H9 (cell line): ENCODE measurements at regions not wholly inside any gene's neighbourhood (a gene's known extent, or its start where the extent isn't known, plus 50 kb on each side); places are given as distances from the start of the nearest gene placed in this dataset.

Experiments used
- DNase-seq: peaks from one replicate; pipeline ENCODE4 v3.0.0-alpha.2; 2017
- H2AFZ ChIP-seq: one replicate; pipeline ENCODE4 v1.6.1; 2013; ENCODE audit warnings: mild to moderate bottlenecking, low read length, control low read depth, moderate library complexity
- H2AK5ac ChIP-seq: 2 replicates; pipeline ENCODE4 v1.6.1; 2013; ENCODE audit warnings: low read length, control low read depth, mixed read lengths; ENCODE audit not compliant: insufficient read length
- H2BK120ac ChIP-seq: one replicate; pipeline ENCODE4 v1.6.1; 2013; ENCODE audit warnings: low read depth, mild to moderate bottlenecking, low read length, control low read depth, inconsistent platforms; ENCODE audit not compliant: poor library complexity, severe bottlenecking
- H2BK12ac ChIP-seq: 2 replicates; pipeline ENCODE4 v1.6.1; 2013; ENCODE audit warnings: low read length, control low read depth, mixed read lengths, low read depth; ENCODE audit not compliant: insufficient read length
- H2BK15ac ChIP-seq: 2 replicates; pipeline ENCODE4 v1.6.1; 2013; ENCODE audit warnings: low read depth, low read length, control low read depth
- H2BK20ac ChIP-seq: one replicate; pipeline ENCODE4 v1.6.1; 2013; ENCODE audit warnings: low read depth, mild to moderate bottlenecking, low read length, control low read depth, inconsistent platforms; ENCODE audit not compliant: poor library complexity, severe bottlenecking
- H2BK5ac ChIP-seq: 2 replicates; pipeline ENCODE4 v1.6.1; 2013; ENCODE audit warnings: low read length, control low read depth, mixed read lengths; ENCODE audit not compliant: insufficient read length
- H3K14ac ChIP-seq: 2 replicates; pipeline ENCODE4 v1.6.1; 2013; ENCODE audit warnings: low read length, control low read depth; ENCODE audit not compliant: insufficient read depth
- H3K18ac ChIP-seq: 2 replicates; pipeline ENCODE4 v1.6.1; 2013; ENCODE audit warnings: low read depth, mild to moderate bottlenecking, mixed read lengths, low read length, control low read depth; ENCODE audit not compliant: insufficient read length
- H3K23ac ChIP-seq: 2 replicates; pipeline ENCODE4 v1.6.1; 2013; ENCODE audit warnings: low read length, control low read depth, mixed read lengths, low read depth; ENCODE audit not compliant: insufficient read length
- H3K23me2 ChIP-seq: 2 replicates; pipeline ENCODE4 v1.6.1; 2013; ENCODE audit warnings: low read depth, mild to moderate bottlenecking, mixed read lengths, low read length, control low read depth; ENCODE audit not compliant: insufficient read length, poor library complexity, severe bottlenecking
- H3K27ac ChIP-seq: 2 replicates; pipeline ENCODE4 v1.5.1; 2013; ENCODE audit warnings: low read length, control low read depth, mixed read lengths, low read depth; ENCODE audit not compliant: insufficient read length
- H3K27me3 ChIP-seq: 2 replicates; pipeline ENCODE4 v1.6.1; 2013; ENCODE audit warnings: low read length, control low read depth, inconsistent platforms; ENCODE audit not compliant: insufficient read depth
- H3K4ac ChIP-seq: 2 replicates; pipeline ENCODE4 v1.6.1; 2013; ENCODE audit warnings: low read depth, mild to moderate bottlenecking, control low read depth, inconsistent platforms, low read length, moderate library complexity
- H3K4me1 ChIP-seq: 2 replicates; pipeline ENCODE4 v1.6.1; 2013; ENCODE audit warnings: low read length, control low read depth, inconsistent platforms; ENCODE audit not compliant: insufficient read depth
- H3K4me2 ChIP-seq: 2 replicates; pipeline ENCODE4 v1.6.1; 2013; ENCODE audit warnings: low read length, control low read depth, mixed read lengths; ENCODE audit not compliant: insufficient read length, insufficient read depth
- H3K56ac ChIP-seq: 2 replicates; pipeline ENCODE4 v1.6.1; 2013; ENCODE audit warnings: low read depth, mild to moderate bottlenecking, mixed read lengths, low read length, control low read depth; ENCODE audit not compliant: insufficient read length
- H3K79me1 ChIP-seq: 2 replicates; pipeline ENCODE4 v1.6.1; 2013; ENCODE audit warnings: low read depth, mild to moderate bottlenecking, moderate library complexity, low read length, control low read depth, inconsistent platforms; ENCODE audit not compliant: insufficient read depth, poor library complexity, severe bottlenecking
- H3K79me2 ChIP-seq: 2 replicates; pipeline ENCODE4 v1.6.1; 2013; ENCODE audit warnings: low read length, control low read depth, inconsistent platforms; ENCODE audit not compliant: insufficient read depth
- H3K9ac ChIP-seq: 2 replicates; pipeline ENCODE4 v1.6.1; 2013; ENCODE audit warnings: low read length, control low read depth, mixed read lengths; ENCODE audit not compliant: insufficient read length; ENCODE audit errors: extremely low read depth
- H3K9me3 ChIP-seq: one replicate; pipeline ENCODE4 v1.6.1; 2013; ENCODE audit warnings: low read depth, low read length, inconsistent platforms; ENCODE audit not compliant: control insufficient read depth
- H3T11ph ChIP-seq: one replicate; pipeline ENCODE4 v1.6.1; 2013; ENCODE audit warnings: mild to moderate bottlenecking, low read length, control low read depth, inconsistent platforms
- H4K20me1 ChIP-seq: one replicate; pipeline ENCODE4 v1.6.1; 2013; ENCODE audit not compliant: control insufficient read depth, insufficient read length, insufficient read depth
- H4K5ac ChIP-seq: 2 replicates; pipeline ENCODE4 v1.6.1; 2013; ENCODE audit warnings: low read depth, mild to moderate bottlenecking, mixed read lengths, low read length, control low read depth; ENCODE audit not compliant: insufficient read length
- H4K8ac ChIP-seq: replicated peaks from 2 replicates; pipeline ENCODE4 v1.6.1; 2013; ENCODE audit warnings: low read length, control low read depth, mixed read lengths, low read depth; ENCODE audit not compliant: insufficient read length
- H4K91ac ChIP-seq: 2 replicates; pipeline ENCODE4 v1.6.1; 2013; ENCODE audit warnings: low read depth, mild to moderate bottlenecking, moderate library complexity, mixed read lengths, low read length, control low read depth; ENCODE audit not compliant: insufficient read length
- H3K27ac Mint-ChIP-seq, 3 experiments: 2 replicates in 2 of 3; 3 replicates in 1 of 3; pipeline ENCODE4 v1.8.0; 2020 to 2021; ENCODE audit warnings: mixed read lengths in 3 of 3, mild to moderate bottlenecking in 1 of 3, moderate library complexity in 1 of 3
- H3K27me3 Mint-ChIP-seq: 2 replicates; pipeline ENCODE4 v1.8.0; 2021; ENCODE audit warnings: low read depth, mild to moderate bottlenecking, moderate library complexity, mixed read lengths
- H3K36me3 Mint-ChIP-seq, 3 experiments: 2 replicates in 2 of 3; 3 replicates in 1 of 3; pipeline ENCODE4 v1.8.0; 2020 to 2021; ENCODE audit warnings: low read depth in 3 of 3, mixed read lengths in 3 of 3; ENCODE audit not compliant: insufficient read depth in 1 of 3
- H3K4me1 Mint-ChIP-seq, 2 experiments: 2 replicates each; pipeline ENCODE4 v1.8.0; 2020; ENCODE audit warnings: mixed read lengths in 2 of 2
- H3K4me3 Mint-ChIP-seq, 2 experiments: 2 replicates in 1 of 2; 3 replicates in 1 of 2; pipeline ENCODE4 v1.8.0; 2020 to 2021; ENCODE audit warnings: mild to moderate bottlenecking in 2 of 2, mixed read lengths in 2 of 2, moderate library complexity in 1 of 2
- H3K9me3 Mint-ChIP-seq, 2 experiments: 2 replicates in 1 of 2; 3 replicates in 1 of 2; pipeline ENCODE4 v1.8.0; 2020; ENCODE audit warnings: mild to moderate bottlenecking in 2 of 2, mixed read lengths in 2 of 2, moderate library complexity in 1 of 2
- CTCF ChIP-seq: fragments of 200-600 bp; sonication (generic); conservative IDR thresholded peaks from 3 replicates; pipeline ENCODE4 v1.8.0; 2021; ENCODE audit warnings: antibody characterized with exemption, mild to moderate bottlenecking
- WGBS: extraction: QIAGEN DNeasy Blood & Tissue Kit; methylation state at CpG from one replicate; pipeline ENCODE4 v1.1.7; 2013; ENCODE audit warnings: missing lambda C conversion rate, low lambda C conversion rate, mixed read lengths; ENCODE audit not compliant: insufficient read length; ENCODE audit errors: extremely low coverage; 5-methylcytosine and 5-hydroxymethylcytosine counted together

- no peak overlapping the region for H3K23ac ChIP-seq
- H3T11ph ChIP-seq, result no peak overlapping the region
- H2BK15ac ChIP-seq, result no peak overlapping the region
- peaks cover 5% of the 10 kb centered on the region in 2 experiments for H3K4me1 Mint-ChIP-seq
- no peak overlapping the region for H2BK5ac ChIP-seq
- no peak overlapping the region for H3K4me2 ChIP-seq
- H3K9me3 ChIP-seq, result no peaks in the 10 kb centered on the region
- 0 out of 7 replicates have a peak overlapping the region, but pooled peaks of 1 of the 3 experiments have one; percentile 13 for H3K27ac Mint-ChIP-seq
- H3K27me3 ChIP-seq, result no peaks in the 10 kb centered on the region
- H2AFZ ChIP-seq, result no peak overlapping the region
- peaks cover 0 to 3% of the 10 kb centered on the region in 2 experiments; a peak in 1 of 5 replicates for H3K9me3 Mint-ChIP-seq
- no peaks in the 10 kb centered on the region for H3K23me2 ChIP-seq
- no peaks in the 10 kb centered on the region for H3K4me1 ChIP-seq
- no peaks in the 10 kb centered on the region for H3K36me3 Mint-ChIP-seq
- H4K5ac ChIP-seq, result no peak overlapping the region
- no peak overlapping the region for H4K8ac ChIP-seq
- H2BK120ac ChIP-seq, result no peak overlapping the region
- no peak overlapping the region for H3K27ac ChIP-seq
- no peak overlapping the region for H2BK12ac ChIP-seq
- H3K18ac ChIP-seq, result no peak overlapping the region
- no peak overlapping the region for H3K56ac ChIP-seq
- no CpG with 5 or more reads among the region's 1 CpG for WGBS
- TF ChIP-seq CTCF, result no peak
- no peaks in the 10 kb centered on the region for H3K79me2 ChIP-seq
- no peaks in the 10 kb centered on the region for H3K79me1 ChIP-seq
- H3K27me3 Mint-ChIP-seq, result no peaks in the 10 kb centered on the region
- no peak overlapping the region for H3K9ac ChIP-seq
- no peaks in the 10 kb centered on the region for H4K20me1 ChIP-seq
- no peak overlapping the region for H3K14ac ChIP-seq
- H2AK5ac ChIP-seq, result no peak overlapping the region
- H3K4ac ChIP-seq, result no peak overlapping the region
- H2BK20ac ChIP-seq, result no peak overlapping the region
- H3K4me3 Mint-ChIP-seq, result no peak overlapping the region
- DNase-seq, result peak; percentile 35
- no peak overlapping the region for H4K91ac ChIP-seq
These were observed 256.2 kb upstream of the SMC2 start for GRCh38 chr9:103837940-103838339.
